Activated CD8-positive, alpha-beta T cell treated with anti-CD3 and anti-CD28 coated beads for 36 hours (primary cell): ENCODE measurements at regions not wholly inside any gene's neighbourhood (a gene's known extent, or its start where the extent isn't known, plus 50 kb on each side); places are given as distances from the start of the nearest gene placed in this dataset.
"Not testable (repeated sequence)": the region's sequence is repeated elsewhere in the genome, so short reads cannot be mapped to it uniquely, and the experiment has no call there.

ENCODE experiments used
- ATAC-seq: fragments of 200-7000 bp; cut with Tn5 transposase; one replicate; pipeline ENCODE4 v1.10.0; 2021; ENCODE audit warnings: mild to moderate bottlenecking, moderate library complexity
- CTCF ChIA-PET: fragments of 350-600 bp; sonication (Branson Sonifier 250); formaldehyde crosslinking; loops from one replicate; lab custom pipeline; 2021; ENCODE audit warnings: antibody characterized with exemption; lab: Charles Lee
- POLR2A ChIA-PET: fragments of 350-600 bp; sonication (Branson Sonifier 250); formaldehyde crosslinking; loops from one replicate; lab custom pipeline; 2021; ENCODE audit warnings: antibody characterized with exemption; lab: Charles Lee
- DNase-seq: peaks from one replicate; pipeline ENCODE4 v3.0.0-alpha.2; 2020
- H3K27ac Mint-ChIP-seq: one replicate; pipeline ENCODE4 v1.8.0; 2021; ENCODE audit warnings: mild to moderate bottlenecking, mixed read lengths
- H3K27me3 Mint-ChIP-seq: one replicate; pipeline ENCODE4 v1.8.0; 2021; ENCODE audit warnings: mixed read lengths
- H3K36me3 Mint-ChIP-seq: one replicate; pipeline ENCODE4 v1.8.0; 2021; ENCODE audit warnings: low read depth, mixed read lengths
- H3K4me1 Mint-ChIP-seq: one replicate; pipeline ENCODE4 v1.8.0; 2021; ENCODE audit warnings: low read depth, mixed read lengths
- H3K4me3 Mint-ChIP-seq: one replicate; pipeline ENCODE4 v1.8.0; 2021; ENCODE audit warnings: mild to moderate bottlenecking, moderate library complexity, mixed read lengths
- H3K9me3 Mint-ChIP-seq: one replicate; pipeline ENCODE4 v1.8.0; 2021; ENCODE audit warnings: mixed read lengths
- CTCF ChIP-seq: fragments of 200-600 bp; IDR thresholded peaks from one replicate; pipeline ENCODE4 v1.8.0; 2022; ENCODE audit warnings: antibody characterized with exemption, mild to moderate bottlenecking
- intact Hi-C: fragments of 100-400 bp; cut with micrococcal nuclease; formaldehyde crosslinking; loops from one replicate; pipeline ENCODE4 v1.10.0; 2022

- ATAC-seq, result no peak
- no peak for DNase-seq
- CTCF ChIA-PET, result interaction anchor here (0.9 kb wide), 1 partner anchor 345 kb away, joined by 3 read pairs; no protein-coding TSS in a partner anchor
- no peak overlapping the region for H3K27ac Mint-ChIP-seq
- intact Hi-C loops, result no loop called here
- no peaks in the 10 kb centered on the region for H3K4me1 Mint-ChIP-seq
- H3K27me3 Mint-ChIP-seq, result no peaks in the 10 kb centered on the region
- no peak for TF ChIP-seq CTCF
- no peak overlapping the region for H3K4me3 Mint-ChIP-seq
- H3K9me3 Mint-ChIP-seq, result no peaks in the 10 kb centered on the region
- H3K36me3 Mint-ChIP-seq, result no peaks in the 10 kb centered on the region
- POLR2A ChIA-PET, result no interaction called here
Measured at GRCh38 chr5:158194561-158194976, 335.6 kb upstream of the CLINT1 start.

- ATAC-seq, intact Hi-C loops, H3K9me3 Mint-ChIP-seq, H3K27me3 Mint-ChIP-seq, H3K36me3 Mint-ChIP-seq, H3K4me3 Mint-ChIP-seq, H3K4me1 Mint-ChIP-seq, H3K27ac Mint-ChIP-seq, POLR2A ChIA-PET, DNase-seq: not testable (repeated sequence)
- CTCF ChIA-PET, result interaction anchor here (0.9 kb wide), 1 partner anchor 346 kb away, joined by 3 read pairs; no protein-coding TSS in a partner anchor
Measured at GRCh38 chr5:158193395-158193794, 334.4 kb upstream of the CLINT1 start.

- DNase-seq, result no peak
- ChIA-PET CTCF (interaction anchor here (1.2 kb wide), 1 partner anchor 926 kb away, joined by 4 read pairs; no protein-coding TSS in a partner anchor), POLR2A (no interaction called here)
- Mint-ChIP-seq H3K4me3 (no peak overlapping the region), H3K4me1 (no peaks in the 10 kb centered on the region), H3K36me3 (no peaks in the 10 kb centered on the region), H3K9me3 (no peaks in the 10 kb centered on the region), H3K27me3 (no peaks in the 10 kb centered on the region), H3K27ac (no peak overlapping the region)
- no peak for ATAC-seq
- intact Hi-C loops, result no loop called here
- no peak for TF ChIP-seq CTCF
Measured at GRCh38 chr5:158180407-158180806, 321.5 kb upstream of the CLINT1 start.

GRCh38 chr5:158179271-158179670, 320.3 kb upstream of the CLINT1 start:
- DNase-seq, result no peak
- intact Hi-C loops, result loop anchor here (10.0 kb wide), 2 partner anchors 516 to 956 kb away; no protein-coding TSS in a partner anchor
- Mint-ChIP-seq H3K27me3 (no peaks in the 10 kb centered on the region), H3K27ac (no peak overlapping the region), H3K9me3 (no peaks in the 10 kb centered on the region), H3K4me1 (no peaks in the 10 kb centered on the region), H3K4me3 (no peak overlapping the region), H3K36me3 (no peaks in the 10 kb centered on the region)
- CTCF ChIA-PET, result no interaction called here
- POLR2A ChIA-PET, result no interaction called here
- TF ChIP-seq CTCF, result no peak
- no peak for ATAC-seq

- CTCF ChIA-PET, result no interaction called here
- H3K4me3 Mint-ChIP-seq, result no peak overlapping the region
- intact Hi-C loops, result loop anchor here (10.0 kb wide), 2 partner anchors 516 to 956 kb away; no protein-coding TSS in a partner anchor
- H3K27ac Mint-ChIP-seq, result no peak overlapping the region
- no peak for TF ChIP-seq CTCF
- DNase-seq (no peak), ATAC-seq (no peak)
- H3K36me3 Mint-ChIP-seq, result no peaks in the 10 kb centered on the region
- no peaks in the 10 kb centered on the region for H3K9me3 Mint-ChIP-seq
- H3K27me3 Mint-ChIP-seq, result no peaks in the 10 kb centered on the region
- no peaks in the 10 kb centered on the region for H3K4me1 Mint-ChIP-seq
- POLR2A ChIA-PET, result no interaction called here
Measured at GRCh38 chr5:158178535-158178934, 319.6 kb upstream of the CLINT1 start.
